ENCODE measurements at regions not wholly inside any gene's neighbourhood (a gene's known extent, or its start where the extent isn't known, plus 50 kb on each side); places are given as distances from the start of the nearest gene placed in this dataset.

GRCh38 chr11:92692826-92693546 lies 276.5 kb upstream of the MTNR1B start:
- H3K79me2 ChIP-seq (ENCODE audit: insufficient read depth, low read length), result no peaks in the 10 kb centered on the region
- no peaks in the 10 kb centered on the region for H3F3A ChIP-seq (ENCODE audit: insufficient read depth)
- no peaks in the 10 kb centered on the region for H3K27me3 ChIP-seq (ENCODE audit: low read length)
- no peak overlapping the region for H3K9ac ChIP-seq (ENCODE audit: low read length)
- no peaks in the 10 kb centered on the region for H3K9me3 ChIP-seq (ENCODE audit: insufficient read depth, low read length)
- no peaks in the 10 kb centered on the region for H4K20me1 ChIP-seq (ENCODE audit: low read depth, low read length)
- H3K4me3 ChIP-seq (ENCODE audit: insufficient read depth, low read length, poor library complexity, severe bottlenecking), result no peak overlapping the region
- no peak overlapping the region for H3K27ac ChIP-seq (ENCODE audit: low read depth, low read length)
- H2AFZ ChIP-seq (ENCODE audit: low read depth, low read length, severe bottlenecking), result no peak overlapping the region
- no peaks in the 10 kb centered on the region for H3K9me2 ChIP-seq (replicated peaks; ENCODE audit: insufficient read depth, low read length)
- H3K4me2 ChIP-seq (ENCODE audit: low read depth, low read length, poor library complexity, severe bottlenecking), result no peak overlapping the region
- TF ChIP-seq, protein P1, sequence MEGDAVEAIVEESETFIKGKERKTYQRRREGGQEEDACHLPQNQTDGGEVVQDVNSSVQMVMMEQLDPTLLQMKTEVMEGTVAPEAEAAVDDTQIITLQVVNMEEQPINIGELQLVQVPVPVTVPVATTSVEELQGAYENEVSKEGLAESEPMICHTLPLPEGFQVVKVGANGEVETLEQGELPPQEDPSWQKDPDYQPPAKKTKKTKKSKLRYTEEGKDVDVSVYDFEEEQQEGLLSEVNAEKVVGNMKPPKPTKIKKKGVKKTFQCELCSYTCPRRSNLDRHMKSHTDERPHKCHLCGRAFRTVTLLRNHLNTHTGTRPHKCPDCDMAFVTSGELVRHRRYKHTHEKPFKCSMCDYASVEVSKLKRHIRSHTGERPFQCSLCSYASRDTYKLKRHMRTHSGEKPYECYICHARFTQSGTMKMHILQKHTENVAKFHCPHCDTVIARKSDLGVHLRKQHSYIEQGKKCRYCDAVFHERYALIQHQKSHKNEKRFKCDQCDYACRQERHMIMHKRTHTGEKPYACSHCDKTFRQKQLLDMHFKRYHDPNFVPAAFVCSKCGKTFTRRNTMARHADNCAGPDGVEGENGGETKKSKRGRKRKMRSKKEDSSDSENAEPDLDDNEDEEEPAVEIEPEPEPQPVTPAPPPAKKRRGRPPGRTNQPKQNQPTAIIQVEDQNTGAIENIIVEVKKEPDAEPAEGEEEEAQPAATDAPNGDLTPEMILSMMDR (IDR thresholded peaks at IDR 0.05; ENCODE audit: insufficient read depth, low read length, poor library complexity, severe bottlenecking), result no peak
- TF ChIP-seq EZH2phosphoT487 (conservative IDR thresholded peaks at IDR 0.05; ENCODE audit: low read length), result no peak
- H3K36me3 ChIP-seq (ENCODE audit: low read length), result no peaks in the 10 kb centered on the region

DNA sequence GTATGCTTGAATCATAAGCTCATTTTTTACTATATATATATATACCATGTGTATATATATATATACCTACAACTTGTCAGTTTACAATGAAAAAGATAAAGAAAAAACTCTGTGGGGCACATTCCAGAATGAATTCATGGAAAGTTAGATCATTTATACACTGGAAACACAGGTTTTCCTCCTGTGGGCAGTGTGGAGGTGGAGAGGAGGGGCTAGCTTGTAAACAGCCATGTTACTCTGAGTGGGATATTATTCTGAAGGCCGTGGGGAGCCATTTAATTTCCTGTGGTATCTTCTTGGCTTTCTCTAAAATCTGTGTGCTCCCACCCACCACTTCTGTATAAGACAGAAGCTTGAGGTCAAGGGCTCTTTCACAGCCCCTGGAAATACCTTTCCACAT lies 273.4 kb upstream of the MTNR1B start:
- Histone ChIP-seq H3F3A (ENCODE audit: insufficient read depth) (no peaks in the 10 kb centered on the region), H4K20me1 (ENCODE audit: low read depth, low read length) (no peaks in the 10 kb centered on the region), H3K27ac (ENCODE audit: low read depth, low read length) (no peak overlapping the region), H3K9me2 (replicated peaks; ENCODE audit: insufficient read depth, low read length) (no peaks in the 10 kb centered on the region), H2AFZ (ENCODE audit: low read depth, low read length, severe bottlenecking) (no peak overlapping the region), H3K9ac (ENCODE audit: low read length) (no peak overlapping the region), H3K4me3 (ENCODE audit: insufficient read depth, low read length, poor library complexity, severe bottlenecking) (no peak overlapping the region), H3K36me3 (ENCODE audit: low read length) (no peaks in the 10 kb centered on the region), H3K79me2 (ENCODE audit: insufficient read depth, low read length) (no peaks in the 10 kb centered on the region), H3K9me3 (ENCODE audit: insufficient read depth, low read length) (no peaks in the 10 kb centered on the region), H3K27me3 (ENCODE audit: low read length) (no peaks in the 10 kb centered on the region), H3K4me2 (ENCODE audit: low read depth, low read length, poor library complexity, severe bottlenecking) (no peak overlapping the region)
- TF ChIP-seq, protein P1 (IDR thresholded peaks at IDR 0.05; ENCODE audit: insufficient read depth, low read length, poor library complexity, severe bottlenecking), result no peak
- TF ChIP-seq EZH2phosphoT487 (conservative IDR thresholded peaks at IDR 0.05; ENCODE audit: low read length), result no peak

GRCh38 chr11:92697461-92698312 lies 271.8 kb upstream of the MTNR1B start:
- Histone ChIP-seq H3K27ac (ENCODE audit: low read depth, low read length) (no peak overlapping the region), H4K20me1 (ENCODE audit: low read depth, low read length) (no peaks in the 10 kb centered on the region), H3K9me3 (ENCODE audit: insufficient read depth, low read length) (no peaks in the 10 kb centered on the region), H3K36me3 (ENCODE audit: low read length) (no peaks in the 10 kb centered on the region), H3K9me2 (replicated peaks; ENCODE audit: insufficient read depth, low read length) (no peaks in the 10 kb centered on the region), H3F3A (ENCODE audit: insufficient read depth) (no peaks in the 10 kb centered on the region), H3K4me2 (ENCODE audit: low read depth, low read length, poor library complexity, severe bottlenecking) (no peak overlapping the region), H3K9ac (ENCODE audit: low read length) (no peak overlapping the region), H2AFZ (ENCODE audit: low read depth, low read length, severe bottlenecking) (no peak overlapping the region), H3K27me3 (ENCODE audit: low read length) (no peaks in the 10 kb centered on the region), H3K4me3 (ENCODE audit: insufficient read depth, low read length, poor library complexity, severe bottlenecking) (no peak overlapping the region), H3K79me2 (ENCODE audit: insufficient read depth, low read length) (no peaks in the 10 kb centered on the region)
- TF ChIP-seq EZH2phosphoT487 (conservative IDR thresholded peaks at IDR 0.05; ENCODE audit: low read length), result no peak
- TF ChIP-seq, protein P1 (IDR thresholded peaks at IDR 0.05; ENCODE audit: insufficient read depth, low read length, poor library complexity, severe bottlenecking), result no peak

All from SU-DHL-6 (cell line).